OCI-LY7 (cell line): ENCODE measurements at regions not wholly inside any gene's neighbourhood (a gene's known extent, or its start where the extent isn't known, plus 50 kb on each side); places are given as distances from the start of the nearest gene placed in this dataset.

Experiments used
- EZH2phosphoT487 ChIP-seq: fragments of 200-600 bp; sonication (generic); IDR thresholded peaks from 2 replicates; pipeline ENCODE4 v1.6.1; 2018; ENCODE audit warnings: low read depth, borderline replicate concordance, mild to moderate bottlenecking, mixed run types, antibody characterized with exemption, low read length, moderate library complexity, mixed read lengths
- TF ChIP-seq, protein P1 (sequence below): fragments of 200-600 bp; sonication (generic); conservative IDR thresholded peaks from 2 replicates; pipeline ENCODE4 v1.5.1; 2014; ENCODE audit warnings: mild to moderate bottlenecking, antibody characterized with exemption, low read length, moderate library complexity, mixed read lengths

DNA sequence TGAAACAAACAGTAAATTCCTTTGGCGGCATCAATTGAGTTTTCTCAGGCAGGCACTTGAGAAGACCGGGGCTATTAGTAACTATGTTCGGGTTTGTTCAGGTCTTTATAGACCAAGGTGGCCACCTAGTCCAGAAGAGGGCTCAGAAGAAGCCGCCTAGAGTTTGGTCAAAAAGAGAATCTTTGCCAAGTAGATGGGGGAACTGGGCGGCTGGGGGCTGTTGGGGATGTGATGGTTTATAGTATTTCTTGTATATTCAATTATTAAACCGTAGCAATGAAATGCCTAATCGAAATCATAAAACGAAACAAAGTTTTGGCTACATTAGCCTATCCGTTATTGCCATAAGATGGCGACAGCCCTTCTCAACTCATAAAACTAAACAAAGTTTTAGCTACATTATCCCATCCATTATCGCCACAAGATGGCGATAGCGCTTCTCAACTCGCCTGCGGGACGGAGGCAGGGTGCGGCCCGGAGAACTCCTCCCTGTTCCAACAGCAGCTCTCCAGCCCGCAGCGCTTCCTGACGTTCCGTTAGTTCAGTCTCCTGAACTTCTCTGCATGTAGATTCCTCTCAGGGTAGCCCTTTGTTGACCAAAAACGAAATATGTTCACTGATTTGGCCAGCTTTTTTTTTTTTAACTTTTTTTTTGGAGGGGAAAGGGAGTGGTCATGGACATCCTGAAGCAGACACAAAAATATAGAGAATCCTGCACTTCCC, 120.5 kb upstream of the PRSS16 start:
- TF ChIP-seq, protein P1, sequence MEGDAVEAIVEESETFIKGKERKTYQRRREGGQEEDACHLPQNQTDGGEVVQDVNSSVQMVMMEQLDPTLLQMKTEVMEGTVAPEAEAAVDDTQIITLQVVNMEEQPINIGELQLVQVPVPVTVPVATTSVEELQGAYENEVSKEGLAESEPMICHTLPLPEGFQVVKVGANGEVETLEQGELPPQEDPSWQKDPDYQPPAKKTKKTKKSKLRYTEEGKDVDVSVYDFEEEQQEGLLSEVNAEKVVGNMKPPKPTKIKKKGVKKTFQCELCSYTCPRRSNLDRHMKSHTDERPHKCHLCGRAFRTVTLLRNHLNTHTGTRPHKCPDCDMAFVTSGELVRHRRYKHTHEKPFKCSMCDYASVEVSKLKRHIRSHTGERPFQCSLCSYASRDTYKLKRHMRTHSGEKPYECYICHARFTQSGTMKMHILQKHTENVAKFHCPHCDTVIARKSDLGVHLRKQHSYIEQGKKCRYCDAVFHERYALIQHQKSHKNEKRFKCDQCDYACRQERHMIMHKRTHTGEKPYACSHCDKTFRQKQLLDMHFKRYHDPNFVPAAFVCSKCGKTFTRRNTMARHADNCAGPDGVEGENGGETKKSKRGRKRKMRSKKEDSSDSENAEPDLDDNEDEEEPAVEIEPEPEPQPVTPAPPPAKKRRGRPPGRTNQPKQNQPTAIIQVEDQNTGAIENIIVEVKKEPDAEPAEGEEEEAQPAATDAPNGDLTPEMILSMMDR: peak; percentile 93
- TF ChIP-seq EZH2phosphoT487: no peak
